ENCODE measurements at regions not wholly inside any gene's neighbourhood (a gene's known extent, or its start where the extent isn't known, plus 50 kb on each side); places are given as distances from the start of the nearest gene placed in this dataset.

GRCh38 chr4:22202975-22203710 is 254.6 kb upstream of the KCNIP4 start:
- DNase-seq (ENCODE audit: low read depth): peak; percentile 4
- no peak for TF ChIP-seq CTCF (conservative IDR thresholded peaks at IDR 0.05; ENCODE audit: low read length)
- no peak overlapping the region for H3K4me3 ChIP-seq (ENCODE audit: low read length)

- DNase-seq (ENCODE audit: low read depth): no peak
- no peak overlapping the region for H3K4me3 ChIP-seq (ENCODE audit: low read length)
- no peak for TF ChIP-seq CTCF (conservative IDR thresholded peaks at IDR 0.05; ENCODE audit: low read length)
Measured at GRCh38 chr4:22202246-22202974, 253.8 kb upstream of the KCNIP4 start.

GRCh38 chr4:22201256-22201655 is 252.7 kb upstream of the KCNIP4 start:
- H3K4me3 ChIP-seq (ENCODE audit: low read length): no peak overlapping the region
- no peak for TF ChIP-seq CTCF (conservative IDR thresholded peaks at IDR 0.05; ENCODE audit: low read length)
- DNase-seq (ENCODE audit: low read depth): no peak

- TF ChIP-seq CTCF (conservative IDR thresholded peaks at IDR 0.05; ENCODE audit: low read length): no peak
- H3K4me3 ChIP-seq (ENCODE audit: low read length): no peak overlapping the region
- no peak for DNase-seq (ENCODE audit: low read depth)
Measured at GRCh38 chr4:22196551-22196950, 248.0 kb upstream of the KCNIP4 start.

- no peak overlapping the region for H3K4me3 ChIP-seq (ENCODE audit: low read length)
- peak; percentile 1 for DNase-seq (ENCODE audit: low read depth)
- no peak for TF ChIP-seq CTCF (conservative IDR thresholded peaks at IDR 0.05; ENCODE audit: low read length)
Measured at GRCh38 chr4:22192084-22192511, 243.5 kb upstream of the KCNIP4 start.

GRCh38 chr4:22191565-22191964 is 243.0 kb upstream of the KCNIP4 start:
- no peak overlapping the region for H3K4me3 ChIP-seq (ENCODE audit: low read length)
- no peak for TF ChIP-seq CTCF (conservative IDR thresholded peaks at IDR 0.05; ENCODE audit: low read length)
- DNase-seq (ENCODE audit: low read depth): no peak

GRCh38 chr4:22190855-22191254 is 242.3 kb upstream of the KCNIP4 start:
- H3K4me3 ChIP-seq (ENCODE audit: low read length): no peak overlapping the region
- peak; percentile 48 for DNase-seq (ENCODE audit: low read depth)
- no peak for TF ChIP-seq CTCF (conservative IDR thresholded peaks at IDR 0.05; ENCODE audit: low read length)
